ENCODE measurements at regions not wholly inside any gene's neighbourhood (a gene's known extent, or its start where the extent isn't known, plus 50 kb on each side); places are given as distances from the start of the nearest gene placed in this dataset.

GRCh38 chr3:81363816-81364215, 397.6 kb downstream of the GBE1 start:
- Histone ChIP-seq H3K4me3 (replicated peaks; ENCODE audit: low read depth, low read length) (no peak overlapping the region), H3K36me3 (ENCODE audit: control insufficient read depth, insufficient read depth, low read length) (no peaks in the 10 kb centered on the region), H3K27me3 (replicated peaks; ENCODE audit: control insufficient read depth, insufficient read depth, low read length) (no peaks in the 10 kb centered on the region)
- no peak for TF ChIP-seq CTCF (IDR thresholded peaks at IDR 0.05; ENCODE audit: insufficient read depth, low read length, poor library complexity, severe bottlenecking)
- no peak for DNase-seq (ENCODE audit: extremely low read depth, insufficient read length)

- no peak for TF ChIP-seq CTCF (IDR thresholded peaks at IDR 0.05; ENCODE audit: insufficient read depth, low read length, poor library complexity, severe bottlenecking)
- Histone ChIP-seq H3K36me3 (ENCODE audit: control insufficient read depth, insufficient read depth, low read length) (no peaks in the 10 kb centered on the region), H3K4me3 (replicated peaks; ENCODE audit: low read depth, low read length) (no peak overlapping the region), H3K27me3 (replicated peaks; ENCODE audit: control insufficient read depth, insufficient read depth, low read length) (no peaks in the 10 kb centered on the region)
- no peak for DNase-seq (ENCODE audit: extremely low read depth, insufficient read length)
Observed at GRCh38 chr3:81354119-81354518, 407.3 kb downstream of the GBE1 start.

- Histone ChIP-seq H3K27me3 (replicated peaks; ENCODE audit: control insufficient read depth, insufficient read depth, low read length) (no peaks in the 10 kb centered on the region), H3K36me3 (ENCODE audit: control insufficient read depth, insufficient read depth, low read length) (no peaks in the 10 kb centered on the region), H3K4me3 (replicated peaks; ENCODE audit: low read depth, low read length) (no peak overlapping the region)
- no peak for TF ChIP-seq CTCF (IDR thresholded peaks at IDR 0.05; ENCODE audit: insufficient read depth, low read length, poor library complexity, severe bottlenecking)
- DNase-seq (ENCODE audit: extremely low read depth, insufficient read length), result no peak
Observed at GRCh38 chr3:81352867-81353266, 408.6 kb downstream of the GBE1 start.

- Histone ChIP-seq H3K36me3 (ENCODE audit: control insufficient read depth, insufficient read depth, low read length) (no peaks in the 10 kb centered on the region), H3K4me3 (replicated peaks; ENCODE audit: low read depth, low read length) (no peak overlapping the region), H3K27me3 (replicated peaks; ENCODE audit: control insufficient read depth, insufficient read depth, low read length) (no peaks in the 10 kb centered on the region)
- no peak for TF ChIP-seq CTCF (IDR thresholded peaks at IDR 0.05; ENCODE audit: insufficient read depth, low read length, poor library complexity, severe bottlenecking)
- DNase-seq (ENCODE audit: extremely low read depth, insufficient read length), result no peak
Observed at GRCh38 chr3:81349816-81350340, 411.6 kb downstream of the GBE1 start.

- Histone ChIP-seq H3K36me3 (ENCODE audit: control insufficient read depth, insufficient read depth, low read length) (no peaks in the 10 kb centered on the region), H3K27me3 (replicated peaks; ENCODE audit: control insufficient read depth, insufficient read depth, low read length) (no peaks in the 10 kb centered on the region), H3K4me3 (replicated peaks; ENCODE audit: low read depth, low read length) (no peak overlapping the region)
- no peak for DNase-seq (ENCODE audit: extremely low read depth, insufficient read length)
- peak; percentile 50 for TF ChIP-seq CTCF (IDR thresholded peaks at IDR 0.05; ENCODE audit: insufficient read depth, low read length, poor library complexity, severe bottlenecking)
Observed at GRCh38 chr3:81339040-81339845, 422.2 kb downstream of the GBE1 start.

Measured in GM06990 (cell line).